ENCODE measurements at regions not wholly inside any gene's neighbourhood (a gene's known extent, or its start where the extent isn't known, plus 50 kb on each side); places are given as distances from the start of the nearest gene placed in this dataset.

- Histone ChIP-seq H3K4me3 (ENCODE audit: low read length) (no peak overlapping the region), H3K36me3 (ENCODE audit: control insufficient read depth, insufficient read depth, low read length) (no peaks in the 10 kb centered on the region), H3K4me1 (ENCODE audit: control insufficient read depth, insufficient read depth, low read length) (peaks cover 2% of the 10 kb centered on the region), H3K27me3 (ENCODE audit: control insufficient read depth, insufficient read depth, low read length) (no peaks in the 10 kb centered on the region), H3K27ac (ENCODE audit: low read length) (no peak overlapping the region), H3K9me3 (replicated peaks; ENCODE audit: control insufficient read depth, low read depth, low read length) (peaks cover 2% of the 10 kb centered on the region)
- 0% methylated on average over 1 of the region's 1 CpG for WGBS (ENCODE audit: insufficient coverage)
- DNase-seq = peak; percentile 80
These were observed 344.4 kb upstream of the CADM1 start for GRCh38 chr11:115848611-115849010.

DNA sequence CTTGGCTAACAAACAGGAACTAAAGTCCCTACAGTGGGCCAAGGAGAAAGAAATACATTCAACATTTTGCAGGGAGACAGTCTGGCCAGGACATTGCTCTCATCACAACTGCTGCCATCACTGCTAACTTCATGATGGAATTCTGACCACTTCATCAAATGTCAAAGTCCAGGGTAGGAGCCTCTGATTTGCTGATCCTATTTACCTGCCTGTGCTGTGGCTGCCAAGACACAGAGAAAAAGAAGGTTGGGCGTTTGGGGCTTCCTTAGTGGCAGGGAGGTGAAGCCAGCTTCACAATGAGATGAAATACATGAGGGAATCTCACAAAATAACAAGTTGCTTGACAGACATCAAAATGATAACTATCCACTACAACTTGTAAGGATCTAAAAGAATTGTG lies 343.9 kb upstream of the CADM1 start:
- no peaks in the 10 kb centered on the region for H3K36me3 ChIP-seq (ENCODE audit: control insufficient read depth, insufficient read depth, low read length)
- peak; percentile 30 for DNase-seq
- peaks cover 2% of the 10 kb centered on the region for H3K9me3 ChIP-seq (replicated peaks; ENCODE audit: control insufficient read depth, low read depth, low read length)
- H3K27ac ChIP-seq (ENCODE audit: low read length) = no peak overlapping the region
- H3K4me3 ChIP-seq (ENCODE audit: low read length) = no peak overlapping the region
- H3K4me1 ChIP-seq (ENCODE audit: control insufficient read depth, insufficient read depth, low read length) = peaks cover 2% of the 10 kb centered on the region
- no peaks in the 10 kb centered on the region for H3K27me3 ChIP-seq (ENCODE audit: control insufficient read depth, insufficient read depth, low read length)
- no CpG with 5 or more reads among the region's 1 CpG for WGBS (ENCODE audit: insufficient coverage)

DNA sequence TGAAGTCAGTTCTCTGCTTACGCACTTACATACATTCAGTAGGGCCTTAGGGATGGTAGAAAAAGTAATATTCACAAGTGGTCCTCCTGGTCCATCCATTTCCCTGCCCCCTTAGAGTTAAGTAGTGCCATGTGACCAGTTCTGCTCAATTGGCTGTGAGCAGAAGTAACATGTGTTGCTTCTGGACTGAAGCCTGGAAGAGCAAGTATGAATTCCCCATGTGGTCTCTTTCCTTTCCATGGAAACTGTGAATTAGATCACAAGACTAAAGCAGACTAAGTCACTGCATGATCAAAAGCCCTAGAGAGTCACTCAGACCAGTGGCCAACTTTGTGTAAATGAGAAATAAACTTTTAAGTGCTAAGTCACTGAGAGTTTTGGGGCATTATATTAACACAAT lies 341.7 kb upstream of the CADM1 start:
- peak; percentile 90 for DNase-seq
- H3K36me3 ChIP-seq (ENCODE audit: control insufficient read depth, insufficient read depth, low read length) = no peaks in the 10 kb centered on the region
- peaks cover 2% of the 10 kb centered on the region for H3K4me1 ChIP-seq (ENCODE audit: control insufficient read depth, insufficient read depth, low read length)
- H3K4me3 ChIP-seq (ENCODE audit: low read length) = no peak overlapping the region
- no CpG with 5 or more reads among the region's 1 CpG for WGBS (ENCODE audit: insufficient coverage)
- H3K27ac ChIP-seq (ENCODE audit: low read length) = no peak overlapping the region
- no peaks in the 10 kb centered on the region for H3K27me3 ChIP-seq (ENCODE audit: control insufficient read depth, insufficient read depth, low read length)
- peaks cover 2% of the 10 kb centered on the region for H3K9me3 ChIP-seq (replicated peaks; ENCODE audit: control insufficient read depth, low read depth, low read length)

GRCh38 chr11:115843685-115844084 lies 339.5 kb upstream of the CADM1 start:
- Histone ChIP-seq H3K36me3 (ENCODE audit: control insufficient read depth, insufficient read depth, low read length) (no peaks in the 10 kb centered on the region), H3K4me3 (ENCODE audit: low read length) (no peak overlapping the region), H3K4me1 (ENCODE audit: control insufficient read depth, insufficient read depth, low read length) (peaks cover 2% of the 10 kb centered on the region), H3K9me3 (replicated peaks; ENCODE audit: control insufficient read depth, low read depth, low read length) (no peaks in the 10 kb centered on the region), H3K27ac (ENCODE audit: low read length) (no peak overlapping the region), H3K27me3 (ENCODE audit: control insufficient read depth, insufficient read depth, low read length) (no peaks in the 10 kb centered on the region)
- no CpG with 5 or more reads among the region's 3 CpGs for WGBS (ENCODE audit: insufficient coverage)
- no peak for DNase-seq

DNA sequence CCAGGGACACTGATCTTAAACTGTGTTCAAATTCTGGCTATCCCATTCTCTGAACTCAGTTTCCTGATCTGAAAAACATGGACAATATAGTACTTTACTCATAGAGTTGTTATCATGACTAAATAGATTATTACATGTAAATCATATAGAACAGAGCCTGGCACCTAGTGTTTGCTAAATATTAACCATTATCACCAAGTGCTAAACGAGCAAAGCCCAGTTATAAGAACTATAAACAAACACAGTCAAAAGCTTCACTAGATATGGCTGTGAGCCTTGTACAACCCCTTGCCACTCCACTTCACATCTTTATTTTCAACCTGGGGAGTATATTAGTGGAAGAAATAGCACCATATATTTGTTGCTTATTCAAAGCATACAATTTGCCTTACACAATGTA lies 338.9 kb upstream of the CADM1 start:
- H3K27me3 ChIP-seq (ENCODE audit: control insufficient read depth, insufficient read depth, low read length) = no peaks in the 10 kb centered on the region
- H3K4me1 ChIP-seq (ENCODE audit: control insufficient read depth, insufficient read depth, low read length) = peaks cover 2% of the 10 kb centered on the region
- H3K4me3 ChIP-seq (ENCODE audit: low read length) = no peak overlapping the region
- DNase-seq = no peak
- WGBS (ENCODE audit: insufficient coverage) = no CpG with 5 or more reads among the region's 1 CpG
- H3K27ac ChIP-seq (ENCODE audit: low read length) = no peak overlapping the region
- no peaks in the 10 kb centered on the region for H3K36me3 ChIP-seq (ENCODE audit: control insufficient read depth, insufficient read depth, low read length)
- H3K9me3 ChIP-seq (replicated peaks; ENCODE audit: control insufficient read depth, low read depth, low read length) = no peaks in the 10 kb centered on the region

DNA sequence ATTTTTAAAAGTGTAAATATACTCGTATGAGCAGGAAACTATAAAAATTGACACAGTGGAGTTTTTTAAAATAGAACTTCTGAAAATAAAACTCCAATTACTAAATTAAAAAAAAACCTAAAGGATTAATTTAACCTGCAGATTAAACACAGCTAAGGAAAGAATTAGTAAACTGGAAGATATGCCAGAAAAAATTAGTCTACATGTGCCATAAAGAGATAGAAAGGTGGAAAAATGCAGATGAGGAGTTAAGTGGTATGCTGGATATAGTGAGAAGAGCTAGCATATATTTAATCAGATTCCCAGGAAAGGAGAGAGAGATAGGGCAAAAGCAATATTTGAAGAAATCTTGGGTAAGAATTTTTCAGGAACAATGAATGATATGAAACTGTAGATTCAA lies 315.8 kb upstream of the CADM1 start:
- WGBS (ENCODE audit: insufficient coverage) = no CpG with 5 or more reads among the region's 1 CpG
- no peaks in the 10 kb centered on the region for H3K36me3 ChIP-seq (ENCODE audit: control insufficient read depth, insufficient read depth, low read length)
- H3K4me3 ChIP-seq (ENCODE audit: low read length) = no peak overlapping the region
- H3K4me1 ChIP-seq (ENCODE audit: control insufficient read depth, insufficient read depth, low read length) = no peaks in the 10 kb centered on the region
- no peak overlapping the region for H3K27ac ChIP-seq (ENCODE audit: low read length)
- no peak for DNase-seq
- H3K27me3 ChIP-seq (ENCODE audit: control insufficient read depth, insufficient read depth, low read length) = no peaks in the 10 kb centered on the region
- H3K9me3 ChIP-seq (replicated peaks; ENCODE audit: control insufficient read depth, low read depth, low read length) = peaks cover 10% of the 10 kb centered on the region

DNA sequence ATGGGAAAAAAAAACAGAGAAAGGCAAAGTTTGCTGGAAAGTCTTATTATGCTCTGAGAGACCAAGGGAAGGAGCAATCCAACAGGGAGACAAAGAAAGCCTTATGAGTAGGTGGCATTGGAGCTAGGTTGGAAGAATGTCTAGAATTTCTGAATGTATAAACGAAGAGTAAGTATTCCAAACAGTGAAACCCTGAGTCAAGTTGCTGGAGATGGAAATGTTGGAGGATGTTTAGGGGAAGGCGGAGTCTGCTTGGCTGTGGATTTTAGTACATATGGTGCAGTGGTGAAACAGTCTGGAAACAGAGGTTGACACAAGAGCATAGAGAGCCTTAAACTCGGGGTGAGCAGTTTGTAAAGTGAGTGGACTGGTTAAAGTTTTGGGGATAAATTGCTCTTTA lies 314.8 kb upstream of the CADM1 start:
- Histone ChIP-seq H3K4me1 (ENCODE audit: control insufficient read depth, insufficient read depth, low read length) (no peaks in the 10 kb centered on the region), H3K36me3 (ENCODE audit: control insufficient read depth, insufficient read depth, low read length) (no peaks in the 10 kb centered on the region), H3K4me3 (ENCODE audit: low read length) (no peak overlapping the region), H3K27me3 (ENCODE audit: control insufficient read depth, insufficient read depth, low read length) (no peaks in the 10 kb centered on the region), H3K9me3 (replicated peaks; ENCODE audit: control insufficient read depth, low read depth, low read length) (peaks cover 10% of the 10 kb centered on the region), H3K27ac (ENCODE audit: low read length) (no peak overlapping the region)
- WGBS (ENCODE audit: insufficient coverage) = 77% methylated on average over 2 of the region's 3 CpGs
- DNase-seq = no peak

DNA sequence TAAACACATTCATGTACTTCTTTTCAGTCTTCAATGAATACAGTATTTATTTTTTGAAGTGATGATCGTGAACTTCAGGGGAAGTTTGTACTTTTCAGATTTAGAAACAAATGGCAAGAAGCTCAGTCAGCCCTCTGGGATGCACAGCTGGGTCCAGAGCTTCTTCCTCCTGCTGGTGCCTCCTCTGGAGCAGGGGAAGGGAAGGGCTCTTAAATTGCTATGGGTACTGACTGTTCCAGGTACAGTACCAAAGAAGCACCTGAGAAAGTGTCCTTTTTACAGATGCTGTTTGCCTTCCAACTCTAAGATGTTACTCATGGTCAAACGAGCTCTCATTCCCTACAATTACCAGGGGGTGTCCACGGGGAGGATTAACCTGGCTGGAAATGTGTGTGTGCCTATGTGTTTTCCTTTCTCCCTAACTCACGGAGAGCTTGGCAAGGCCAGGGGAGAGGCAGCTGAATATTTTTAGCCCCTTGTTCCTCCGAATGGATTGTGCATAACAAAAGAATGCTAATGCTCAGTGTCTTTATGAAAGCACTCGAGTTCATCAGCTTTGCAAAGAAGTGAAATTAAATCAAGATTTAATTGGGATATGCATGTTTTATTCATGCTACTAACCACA lies 313.7 kb upstream of the CADM1 start:
- Histone ChIP-seq H3K4me3 (ENCODE audit: low read length) (no peak overlapping the region), H3K27ac (ENCODE audit: low read length) (no peak overlapping the region), H3K36me3 (ENCODE audit: control insufficient read depth, insufficient read depth, low read length) (no peaks in the 10 kb centered on the region), H3K4me1 (ENCODE audit: control insufficient read depth, insufficient read depth, low read length) (no peaks in the 10 kb centered on the region), H3K9me3 (replicated peaks; ENCODE audit: control insufficient read depth, low read depth, low read length) (peaks cover 10% of the 10 kb centered on the region), H3K27me3 (ENCODE audit: control insufficient read depth, insufficient read depth, low read length) (no peaks in the 10 kb centered on the region)
- DNase-seq = no peak
- WGBS (ENCODE audit: insufficient coverage) = 33% methylated on average over 1 of the region's 6 CpGs

DNA sequence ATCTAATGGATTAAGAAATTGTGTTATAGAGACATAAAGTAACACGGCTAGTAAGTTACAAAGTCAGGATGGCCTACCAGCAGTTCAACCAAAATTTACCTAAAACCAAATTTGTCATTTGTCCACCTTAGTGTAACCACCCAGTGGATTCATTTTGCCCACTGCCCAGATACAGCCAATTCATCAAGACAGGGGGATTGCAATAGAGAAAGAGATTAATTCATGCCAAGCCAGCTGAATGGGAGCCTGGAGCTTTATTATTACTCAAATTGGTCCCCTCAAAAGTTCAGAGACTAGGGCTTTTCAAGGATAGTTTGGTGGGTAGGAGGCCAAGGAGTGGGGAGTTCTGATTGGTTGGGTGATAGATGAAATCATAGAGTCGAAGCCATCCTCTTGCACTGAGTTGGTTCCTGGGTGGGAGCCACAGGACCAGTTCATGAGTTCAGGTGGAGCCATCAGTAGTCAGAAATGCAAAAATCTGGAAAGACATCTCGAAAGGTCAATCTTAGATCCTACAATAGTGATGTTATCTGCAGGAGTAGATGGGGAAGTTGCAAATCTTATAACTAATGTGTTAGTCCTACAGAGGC lies 304.2 kb upstream of the CADM1 start:
- no peak for DNase-seq
- WGBS (ENCODE audit: insufficient coverage) = 100% methylated on average over 1 of the region's 3 CpGs
- Histone ChIP-seq H3K27me3 (ENCODE audit: control insufficient read depth, insufficient read depth, low read length) (no peaks in the 10 kb centered on the region), H3K4me3 (ENCODE audit: low read length) (no peak overlapping the region), H3K36me3 (ENCODE audit: control insufficient read depth, insufficient read depth, low read length) (no peaks in the 10 kb centered on the region), H3K27ac (ENCODE audit: low read length) (no peak overlapping the region), H3K4me1 (ENCODE audit: control insufficient read depth, insufficient read depth, low read length) (no peaks in the 10 kb centered on the region), H3K9me3 (replicated peaks; ENCODE audit: control insufficient read depth, low read depth, low read length) (peaks cover 16% of the 10 kb centered on the region)

- no peak overlapping the region for H3K27ac ChIP-seq (ENCODE audit: low read length)
- H3K36me3 ChIP-seq (ENCODE audit: control insufficient read depth, insufficient read depth, low read length) = no peaks in the 10 kb centered on the region
- no peak overlapping the region for H3K4me3 ChIP-seq (ENCODE audit: low read length)
- 100% methylated on average over 2 of the region's 2 CpGs for WGBS (ENCODE audit: insufficient coverage)
- no peaks in the 10 kb centered on the region for H3K4me1 ChIP-seq (ENCODE audit: control insufficient read depth, insufficient read depth, low read length)
- peaks cover 16% of the 10 kb centered on the region for H3K9me3 ChIP-seq (replicated peaks; ENCODE audit: control insufficient read depth, low read depth, low read length)
- H3K27me3 ChIP-seq (ENCODE audit: control insufficient read depth, insufficient read depth, low read length) = no peaks in the 10 kb centered on the region
- DNase-seq = no peak
These were observed 301.8 kb upstream of the CADM1 start for GRCh38 chr11:115806056-115806455.

Data from muscle of leg (tissue), 3 donors.